Neural cell (in vitro differentiated cells): ENCODE measurements at regions not wholly inside any gene's neighbourhood (a gene's known extent, or its start where the extent isn't known, plus 50 kb on each side); places are given as distances from the start of the nearest gene placed in this dataset.

Experiments used
- CTCF ChIP-seq: fragments of 450-650 bp; IDR thresholded peaks from 2 replicates; pipeline ENCODE4 v1.5.1; 2014; ENCODE audit warnings: antibody characterized with exemption, mild to moderate bottlenecking, moderate library complexity; ENCODE audit not compliant: poor library complexity, severe bottlenecking
- TAF1 ChIP-seq: IDR thresholded peaks from 2 replicates; pipeline ENCODE4 v1.6.1; 2012; ENCODE audit warnings: low read depth

DNA sequence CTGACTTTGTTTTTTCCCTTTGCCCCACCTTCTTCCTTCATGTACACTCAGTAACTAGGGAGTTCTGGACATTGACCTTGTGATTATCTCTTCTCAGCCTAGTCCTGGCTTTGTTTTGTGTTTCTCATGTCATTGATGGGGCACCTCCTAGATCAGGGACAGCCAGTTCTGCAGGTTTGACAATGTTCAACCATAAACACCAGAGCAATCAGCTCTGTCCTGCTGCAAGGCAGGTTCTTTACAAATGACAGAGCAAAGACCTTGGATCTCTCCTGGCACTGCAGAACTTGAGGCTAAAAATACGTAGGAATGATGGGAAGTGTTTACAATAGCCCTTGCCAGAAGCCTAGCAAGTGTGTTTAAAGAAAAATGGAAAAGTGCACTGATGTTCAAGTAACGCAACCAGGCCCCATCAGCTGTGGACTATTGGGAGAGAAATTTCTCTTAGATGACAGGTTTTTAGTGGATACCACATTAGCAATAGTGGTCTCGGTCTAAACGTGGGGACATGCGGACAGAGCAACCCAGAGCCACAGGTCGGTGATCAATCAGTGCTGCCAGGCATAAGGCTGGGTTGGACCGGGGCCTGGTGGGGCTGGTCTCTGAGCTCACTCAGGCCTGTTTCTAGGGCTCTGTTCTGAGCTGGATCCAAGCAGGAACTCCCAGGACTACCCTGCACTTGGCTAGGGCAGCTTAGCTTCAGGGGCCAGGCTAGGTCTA is 76.8 kb downstream of the SOWAHC start:
- TF ChIP-seq CTCF (no peak), TAF1 (no peak)
